CD4-positive, alpha-beta T cell treated with Interleukin-6 at 100 ng/mL for 8 hours (primary cell): ENCODE measurements at regions not wholly inside any gene's neighbourhood (a gene's known extent, or its start where the extent isn't known, plus 50 kb on each side); places are given as distances from the start of the nearest gene placed in this dataset.
"Not testable (repeated sequence)": the region's sequence is repeated elsewhere in the genome, so short reads cannot be mapped to it uniquely, and the experiment has no call there.

Experiments
- DNase-seq: peaks from one replicate; pipeline ENCODE4 v3.0.0-alpha.2; 2020; ENCODE audit warnings: mixed read lengths, low spot score

GRCh38 chr14:56351861-56352260, 227.7 kb upstream of the TMEM260 start:
- no peak for DNase-seq

GRCh38 chr14:56352999-56353398, 226.6 kb upstream of the TMEM260 start:
- no peak for DNase-seq

GRCh38 chr14:56357428-56357827, 222.2 kb upstream of the TMEM260 start:
- DNase-seq = no peak

GRCh38 chr14:56358275-56358674, 221.3 kb upstream of the TMEM260 start:
- DNase-seq = no peak

- no peak for DNase-seq
Measured at GRCh38 chr14:56358851-56359614, 220.6 kb upstream of the TMEM260 start.

GRCh38 chr14:56365663-56366062, 213.9 kb upstream of the TMEM260 start:
- not testable (repeated sequence) for DNase-seq

GRCh38 chr14:56367416-56367815, 212.2 kb upstream of the TMEM260 start:
- DNase-seq = no peak

GRCh38 chr14:56371737-56372136, 207.9 kb upstream of the TMEM260 start:
- DNase-seq = no peak

GRCh38 chr14:56374421-56374820, 205.2 kb upstream of the TMEM260 start:
- no peak for DNase-seq

- DNase-seq = no peak
Measured at GRCh38 chr14:56378046-56378445, 201.6 kb upstream of the TMEM260 start.

- DNase-seq = no peak
Measured at GRCh38 chr14:56378475-56378877, 201.1 kb upstream of the TMEM260 start.

- no peak for DNase-seq
Measured at GRCh38 chr14:56379956-56380355, 199.6 kb upstream of the TMEM260 start.

- no peak for DNase-seq
Measured at GRCh38 chr14:56386024-56386423, 193.6 kb upstream of the TMEM260 start.

GRCh38 chr14:56390859-56391258, 188.7 kb upstream of the TMEM260 start:
- DNase-seq = no peak

- no peak for DNase-seq
Measured at GRCh38 chr14:56394826-56395530, 184.6 kb upstream of the TMEM260 start.

GRCh38 chr14:56400109-56400825, 179.3 kb upstream of the TMEM260 start:
- DNase-seq = no peak

- no peak for DNase-seq
Measured at GRCh38 chr14:56412468-56413434, 166.8 kb upstream of the TMEM260 start.

- DNase-seq = no peak
Measured at GRCh38 chr14:56413721-56414120, 165.9 kb upstream of the TMEM260 start.

GRCh38 chr14:56414236-56414635, 165.4 kb upstream of the TMEM260 start:
- no peak for DNase-seq

- DNase-seq = no peak
Measured at GRCh38 chr14:56416213-56416612, 163.4 kb upstream of the TMEM260 start.

GRCh38 chr14:56417173-56417572, 162.4 kb upstream of the TMEM260 start:
- DNase-seq = no peak

- DNase-seq = no peak
Measured at GRCh38 chr14:56419750-56420149, 159.8 kb upstream of the TMEM260 start.
